Spleen (tissue), 11 donors: ENCODE measurements at regions not wholly inside any gene's neighbourhood (a gene's known extent, or its start where the extent isn't known, plus 50 kb on each side); places are given as distances from the start of the nearest gene placed in this dataset.

Experiments used
- DNase-seq: peaks from one replicate; pipeline ENCODE4 v3.0.0-alpha.2; 2020
- H3K27ac ChIP-seq, 8 donors: fragments of 200-600 bp; sonication (generic) in 7 of 8; 1 replicate in 4 of 8; 2 replicates in 4 of 8; pipeline versions ENCODE4 v1.5.0 to v1.8.0; 2016 to 2021; ENCODE audit warnings: inconsistent platforms in 4 of 8, mild to moderate bottlenecking in 4 of 8, moderate library complexity in 1 of 8
- H3K27me3 ChIP-seq, 7 donors: fragments of 200-600 bp; sonication (generic) in 6 of 7; replicated peaks in 1 of 7; 1 replicate in 4 of 7; 2 replicates in 3 of 7; pipeline versions ENCODE4 v1.5.0 to v1.8.0; 2016 to 2021; ENCODE audit warnings: inconsistent platforms in 3 of 7, mild to moderate bottlenecking in 1 of 7
- H3K36me3 ChIP-seq, 6 donors: fragments of 200-600 bp; sonication (generic) in 5 of 6; 1 replicate in 4 of 6; 2 replicates in 2 of 6; pipeline versions ENCODE4 v1.5.0 to v1.8.0; 2016 to 2021; ENCODE audit warnings: inconsistent platforms in 2 of 6
- H3K4me1 ChIP-seq, 6 donors: fragments of 200-600 bp; sonication (generic) in 5 of 6; 1 replicate in 3 of 6; 2 replicates in 3 of 6; pipeline versions ENCODE4 v1.5.0 to v1.8.0; 2016 to 2021; ENCODE audit warnings: inconsistent platforms in 3 of 6
- H3K4me3 ChIP-seq, 8 donors: fragments of 200-600 bp; sonication (generic) in 7 of 8; 1 replicate in 4 of 8; 2 replicates in 4 of 8; pipeline versions ENCODE4 v1.5.0 to v1.8.0; 2016 to 2021; ENCODE audit warnings: inconsistent platforms in 4 of 8, mild to moderate bottlenecking in 4 of 8, moderate library complexity in 2 of 8
- H3K9me3 ChIP-seq, 8 donors: fragments of 200-600 bp; sonication (generic) in 7 of 8; 1 replicate in 4 of 8; 2 replicates in 4 of 8; pipeline versions ENCODE4 v1.5.0 to v1.8.0; 2016 to 2021; ENCODE audit warnings: inconsistent platforms in 4 of 8
- CTCF ChIP-seq, 11 experiments: fragments of 200-600 bp in 7 of 11; fragments of 450-650 bp in 4 of 11; sonication (generic) in 4 of 11; IDR thresholded peaks in 8 of 11; conservative IDR thresholded peaks in 3 of 11; 1 replicate in 7 of 11; 2 replicates in 4 of 11; pipeline versions ENCODE4 v1.4.0 to v1.8.0; 2016 to 2021; ENCODE audit warnings: antibody characterized with exemption in 11 of 11, inconsistent platforms in 4 of 11, mild to moderate bottlenecking in 1 of 11
- POLR2A ChIP-seq, 3 donors: fragments of 450-650 bp; IDR thresholded peaks; one replicate each; pipeline ENCODE4 v1.5.1; 2017; ENCODE audit warnings: antibody characterized with exemption in 3 of 3, mild to moderate bottlenecking in 1 of 3
- POLR2AphosphoS5 ChIP-seq, 3 donors: sonication (generic); formaldehyde crosslinking; IDR thresholded peaks; one replicate each; pipeline ENCODE4 v1.5.1; 2017; ENCODE audit warnings: antibody characterized with exemption in 3 of 3
- WGBS, 5 donors: extraction: QIAGEN DNeasy Blood & Tissue Kit in 3 of 5; methylation state at CpG; one replicate each; pipeline versions ENCODE4 v1.1.5 to v1.1.7; 2013 to 2018; 5-methylcytosine and 5-hydroxymethylcytosine counted together
- intact Hi-C: fragments of 100-400 bp; cut with DNase I; formaldehyde crosslinking; loops from one replicate; pipeline ENCODE4 v1.15.0; 2023; ENCODE audit warnings: low total_unique reads
- donor health status: healthy with polysubstance abuse.
- donor health status: DM: no; HTN: no; CAD: no; lungs with moderate emphysema.
- donor health status: DM: no; HTN: no; CAD: no.
- donor health status: Bipolar disorder and iron deficiency.
- donor health status: healthy.
- donor health status: DM: no; HTN: no; CAD: no.
- donor health status: DM: yes; HTN: yes; CAD: no.

- TF ChIP-seq POLR2AphosphoS5 (IDR thresholded peaks at IDR 0.05), result no peak
- TF ChIP-seq CTCF (IDR thresholded peaks at IDR 0.05 in 8 of 11, conservative IDR thresholded peaks at IDR 0.05 in 3 of 11), result no peak
- TF ChIP-seq POLR2A (IDR thresholded peaks at IDR 0.05), result no peak
- DNase-seq, result no peak
- intact Hi-C loops, result no loop called here
- H3K4me1 ChIP-seq, result no peaks in the 10 kb centered on the region
- 50 to 63% (median 56%) methylated on average over 5 of the region's 5 CpGs for WGBS, 5 donors
- no peak overlapping the region for H3K27ac ChIP-seq
- H3K36me3 ChIP-seq, result no peaks in the 10 kb centered on the region
- H3K4me3 ChIP-seq, result no peak overlapping the region
- no peaks in the 10 kb centered on the region for H3K27me3 ChIP-seq
- H3K9me3 ChIP-seq, result no peaks in the 10 kb centered on the region
These were observed 241.2 kb upstream of the TNC start for GRCh38 chr9:115359017-115359780.

- Histone ChIP-seq H3K27ac (no peak overlapping the region), H3K9me3 (no peaks in the 10 kb centered on the region), H3K4me3 (no peak overlapping the region), H3K27me3 (no peaks in the 10 kb centered on the region), H3K4me1 (no peaks in the 10 kb centered on the region), H3K36me3 (no peaks in the 10 kb centered on the region)
- no peak for DNase-seq
- 87 to 95% (median 92%) methylated on average over 5 of the region's 5 CpGs for WGBS, 5 donors
- intact Hi-C loops, result no loop called here
- TF ChIP-seq POLR2AphosphoS5 (IDR thresholded peaks at IDR 0.05) (no peak), POLR2A (IDR thresholded peaks at IDR 0.05) (no peak), CTCF (IDR thresholded peaks at IDR 0.05 in 8 of 11, conservative IDR thresholded peaks at IDR 0.05 in 3 of 11) (no peak)
These were observed 242.2 kb upstream of the TNC start for GRCh38 chr9:115360122-115360521.

GRCh38 chr9:115362101-115362500 is 244.1 kb upstream of the TNC start:
- no peaks in the 10 kb centered on the region for H3K27me3 ChIP-seq
- no peak overlapping the region for H3K4me3 ChIP-seq
- intact Hi-C loops, result no loop called here
- H3K36me3 ChIP-seq, result no peaks in the 10 kb centered on the region
- no peaks in the 10 kb centered on the region for H3K4me1 ChIP-seq
- WGBS, 5 donors, result 47 to 50% (median 47%) methylated on average over 2 of the region's 2 CpGs
- H3K9me3 ChIP-seq, result no peaks in the 10 kb centered on the region
- no peak overlapping the region for H3K27ac ChIP-seq
- TF ChIP-seq POLR2AphosphoS5 (IDR thresholded peaks at IDR 0.05), result no peak
- no peak for TF ChIP-seq POLR2A (IDR thresholded peaks at IDR 0.05)
- no peak for TF ChIP-seq CTCF (IDR thresholded peaks at IDR 0.05 in 8 of 11, conservative IDR thresholded peaks at IDR 0.05 in 3 of 11)
- DNase-seq, result no peak

GRCh38 chr9:115362640-115363039 is 244.7 kb upstream of the TNC start:
- intact Hi-C loops, result no loop called here
- TF ChIP-seq POLR2AphosphoS5 (IDR thresholded peaks at IDR 0.05), result no peak
- TF ChIP-seq CTCF (IDR thresholded peaks at IDR 0.05 in 8 of 11, conservative IDR thresholded peaks at IDR 0.05 in 3 of 11), result no peak
- no peak for TF ChIP-seq POLR2A (IDR thresholded peaks at IDR 0.05)
- Histone ChIP-seq H3K9me3 (no peaks in the 10 kb centered on the region), H3K36me3 (no peaks in the 10 kb centered on the region), H3K27me3 (no peaks in the 10 kb centered on the region), H3K4me1 (no peaks in the 10 kb centered on the region), H3K4me3 (no peak overlapping the region), H3K27ac (no peak overlapping the region)
- DNase-seq, result no peak
- 82 to 97% (median 94%) methylated on average over 2 of the region's 2 CpGs for WGBS, 5 donors
